NCI-H2081 treated with DMSO at 0.1 percent for 48 hours (cell line): ENCODE measurements at regions not wholly inside any gene's neighbourhood (a gene's known extent, or its start where the extent isn't known, plus 50 kb on each side); places are given as distances from the start of the nearest gene placed in this dataset.
"Not testable (repeated sequence)": the region's sequence is repeated elsewhere in the genome, so short reads cannot be mapped to it uniquely, and the experiment has no call there.

ENCODE experiments used
- DNase-seq: peaks from one replicate; lab custom pipeline; 2025; lab: John Stamatoyannopoulos, UW

- no peak for DNase-seq
Observed at GRCh38 chr4:148954011-148954749, 512.0 kb upstream of the NR3C2 start.

- DNase-seq = no peak
Observed at GRCh38 chr4:148951346-148951745, 509.1 kb upstream of the NR3C2 start.

DNA sequence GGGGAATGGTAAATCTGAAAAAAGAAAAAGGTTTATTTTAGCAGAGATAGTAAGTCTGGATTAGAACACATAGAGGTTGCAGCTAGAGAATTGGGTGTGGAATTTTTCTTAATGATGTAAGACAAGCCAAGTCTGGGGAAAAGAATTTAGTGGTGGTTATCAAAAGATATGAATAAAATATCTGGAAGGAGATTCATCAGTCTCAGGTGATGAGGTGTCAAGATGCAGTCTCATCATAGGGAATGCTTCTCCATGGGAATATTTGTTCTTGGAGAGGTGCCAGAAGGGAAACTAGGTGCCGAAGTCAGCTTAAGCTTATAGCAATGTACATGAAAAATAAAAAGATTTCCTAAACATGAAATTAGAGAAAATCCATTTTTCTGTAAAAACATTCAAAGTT, 504.1 kb upstream of the NR3C2 start:
- DNase-seq = no peak

GRCh38 chr4:148944839-148945219, 502.6 kb upstream of the NR3C2 start:
- no peak for DNase-seq

- no peak for DNase-seq
Observed at GRCh38 chr4:148944136-148944838, 502.1 kb upstream of the NR3C2 start.

DNA sequence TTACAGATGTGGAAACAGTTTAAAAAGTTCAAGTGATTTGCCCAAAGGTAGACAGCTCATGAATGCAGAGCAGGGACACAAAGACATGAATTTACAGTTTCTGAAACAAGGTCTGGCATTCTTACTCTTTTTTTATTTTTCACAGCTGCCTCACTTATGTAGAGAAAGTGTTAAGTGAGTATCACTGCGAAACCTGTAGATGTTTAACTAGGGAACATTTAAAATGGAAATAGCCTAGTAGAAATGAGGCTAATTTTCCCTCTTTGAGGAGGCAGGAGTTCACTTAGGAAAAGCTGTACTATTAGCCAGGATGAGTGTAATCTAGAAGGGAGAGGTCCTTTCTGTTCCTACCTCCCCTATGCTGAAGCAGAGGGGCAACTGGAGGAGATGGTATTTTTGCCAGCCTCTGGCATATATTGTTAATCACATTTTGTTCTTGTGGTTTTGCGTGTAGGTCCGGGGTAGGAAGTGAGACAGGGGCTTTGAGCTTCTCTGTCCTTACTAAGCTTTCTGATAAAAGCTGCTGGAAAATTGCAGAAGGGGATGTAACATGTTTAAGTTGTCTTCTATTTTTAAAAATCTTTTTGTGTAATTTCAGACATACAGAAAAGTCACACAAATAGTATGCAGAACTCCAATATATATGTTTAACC, 492.8 kb upstream of the NR3C2 start:
- DNase-seq = no peak

DNA sequence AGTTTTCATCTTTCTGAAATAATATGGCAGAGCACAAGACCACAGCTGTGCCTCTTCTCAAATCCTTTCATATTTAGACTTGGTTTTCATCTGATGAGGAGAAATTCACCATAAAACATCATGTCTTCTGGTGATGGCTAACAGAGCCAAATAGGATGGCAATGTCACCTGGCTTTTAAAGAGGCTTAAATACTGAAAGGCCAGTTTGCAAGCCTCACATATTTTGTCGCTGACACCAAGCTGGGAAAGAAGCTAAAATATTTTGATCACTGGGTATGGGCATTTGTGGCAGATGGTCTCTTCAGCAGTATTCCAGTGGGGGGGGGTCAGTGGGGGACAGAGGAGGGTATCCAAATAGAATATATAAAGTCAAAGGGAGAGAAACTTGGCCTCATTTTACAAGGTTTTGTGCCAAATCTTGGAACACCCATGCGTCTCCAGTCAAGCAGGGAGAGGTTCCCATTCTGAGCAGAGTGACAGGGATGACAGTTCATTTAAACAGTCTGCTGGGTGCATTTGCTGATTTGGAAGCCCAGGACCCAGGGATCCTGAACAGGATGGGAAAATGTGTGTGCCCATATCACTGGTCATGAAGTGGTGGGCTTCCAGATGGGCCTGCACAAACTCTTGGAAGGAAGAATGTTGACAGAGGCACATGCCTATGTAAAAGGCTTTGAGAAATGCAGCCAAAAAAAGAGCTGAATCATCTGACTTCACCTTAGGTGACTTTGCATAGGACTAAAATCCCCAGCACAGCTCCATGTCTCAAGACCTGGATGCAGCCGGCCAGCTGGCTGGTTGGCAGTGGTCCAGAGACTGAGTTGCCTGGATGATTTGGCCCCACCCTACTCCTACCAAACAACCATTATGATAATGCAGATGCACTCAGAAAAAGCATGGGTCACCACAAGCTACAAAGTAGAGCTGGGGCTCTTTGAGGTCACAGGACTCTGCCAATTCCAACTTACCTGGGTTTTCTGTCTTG, 484.4 kb upstream of the NR3C2 start:
- no peak for DNase-seq

DNA sequence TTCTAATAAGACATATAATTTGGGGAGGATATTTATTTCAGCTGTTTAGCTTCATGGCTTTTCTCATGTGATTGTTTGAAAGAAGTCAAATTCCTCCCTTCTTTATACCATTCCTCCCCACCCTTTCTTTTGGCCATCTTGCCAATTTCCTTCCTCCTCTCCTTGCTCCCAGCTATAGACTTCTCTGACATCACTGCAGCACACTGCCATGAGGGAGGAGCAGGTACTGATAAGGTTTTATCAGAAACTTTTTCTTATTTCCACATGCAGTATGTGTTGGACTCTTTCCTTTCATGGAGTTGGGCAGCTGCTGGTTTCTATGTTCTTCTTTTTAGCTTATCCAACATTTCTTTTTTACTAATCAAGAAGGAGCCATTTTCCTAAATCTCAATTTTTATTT, 481.7 kb upstream of the NR3C2 start:
- DNase-seq = no peak

- DNase-seq = no peak
Observed at GRCh38 chr4:148922497-148922896, 480.3 kb upstream of the NR3C2 start.

GRCh38 chr4:148914734-148915133, 472.5 kb upstream of the NR3C2 start:
- DNase-seq = no peak

DNA sequence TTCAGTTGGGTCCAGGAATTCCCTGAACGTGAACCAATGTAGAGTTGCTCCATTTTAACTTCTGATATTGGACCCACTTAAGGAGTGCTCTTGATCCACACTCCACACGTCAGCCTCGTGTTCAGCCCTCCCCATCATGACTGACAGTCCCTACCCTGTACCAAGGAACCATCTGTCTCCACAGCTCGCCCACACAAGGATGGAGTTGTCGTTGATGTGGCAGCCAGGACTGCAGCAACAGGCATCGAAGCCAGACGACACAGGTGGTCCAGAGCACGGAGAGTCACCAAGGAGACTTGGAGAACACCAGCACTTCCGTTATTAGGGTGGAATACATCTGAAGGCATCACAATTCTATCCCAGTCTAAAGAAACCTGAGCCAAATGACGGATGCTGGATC, 472.1 kb upstream of the NR3C2 start:
- DNase-seq = no peak

DNA sequence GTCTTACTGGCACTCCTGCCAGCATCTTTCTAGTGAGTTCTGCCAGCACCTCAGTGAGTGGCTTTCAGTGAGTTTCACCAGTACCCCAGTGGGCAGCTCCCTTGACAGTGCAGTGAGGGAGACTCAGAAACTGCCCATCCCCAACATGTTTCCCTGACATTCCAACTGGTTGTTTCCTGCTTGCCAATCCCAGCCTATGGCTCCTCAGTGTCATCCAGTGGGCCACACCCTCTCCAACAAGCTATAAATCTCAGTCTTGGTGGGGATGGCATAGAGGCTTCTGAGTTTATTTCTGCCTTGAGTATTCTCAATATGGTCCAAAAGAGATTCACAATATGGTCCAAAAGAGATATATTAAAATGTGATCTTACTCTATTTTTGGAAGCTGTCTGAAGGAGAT, 461.2 kb upstream of the NR3C2 start:
- no peak for DNase-seq

GRCh38 chr4:148901075-148901705, 459.0 kb upstream of the NR3C2 start:
- DNase-seq = no peak

DNA sequence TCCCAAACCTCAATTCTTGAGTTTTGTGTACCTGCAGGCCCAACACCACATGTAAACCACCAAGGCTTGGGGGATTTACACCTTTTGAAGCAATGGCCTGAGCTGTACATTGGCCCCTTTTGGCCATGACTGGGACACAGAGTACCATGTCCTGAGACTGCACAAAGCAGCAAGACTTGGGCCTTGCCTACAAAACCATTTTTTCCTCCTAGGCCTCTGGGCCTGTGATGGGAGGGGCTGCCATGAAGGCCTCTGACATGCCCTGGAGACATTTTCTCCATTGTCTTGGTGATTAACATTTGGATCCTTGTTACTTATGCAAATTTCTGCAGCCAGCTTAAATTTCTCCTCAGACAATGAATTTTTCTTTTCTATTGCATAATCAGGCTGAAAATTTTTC, 455.9 kb upstream of the NR3C2 start:
- not testable (repeated sequence) for DNase-seq

DNA sequence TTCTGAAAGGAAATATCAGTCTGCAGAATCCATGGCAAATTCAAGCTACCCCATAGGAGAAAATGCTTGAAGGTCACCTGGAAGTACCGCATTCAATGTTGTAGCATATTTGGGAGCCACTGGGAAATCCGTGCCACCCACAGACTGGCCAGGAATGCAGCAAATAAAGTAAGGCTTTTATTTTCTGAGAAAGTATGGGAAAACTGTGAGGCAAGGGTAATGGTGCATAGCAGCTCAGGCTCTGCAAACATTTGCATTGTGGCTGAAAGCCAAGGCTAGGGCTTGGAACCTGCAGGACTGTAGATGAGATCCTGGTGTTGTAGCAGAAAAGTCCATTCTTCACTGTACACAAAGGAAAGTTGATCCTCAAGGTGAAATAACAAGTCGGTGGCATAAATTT, 450.9 kb upstream of the NR3C2 start:
- DNase-seq = no peak

DNA sequence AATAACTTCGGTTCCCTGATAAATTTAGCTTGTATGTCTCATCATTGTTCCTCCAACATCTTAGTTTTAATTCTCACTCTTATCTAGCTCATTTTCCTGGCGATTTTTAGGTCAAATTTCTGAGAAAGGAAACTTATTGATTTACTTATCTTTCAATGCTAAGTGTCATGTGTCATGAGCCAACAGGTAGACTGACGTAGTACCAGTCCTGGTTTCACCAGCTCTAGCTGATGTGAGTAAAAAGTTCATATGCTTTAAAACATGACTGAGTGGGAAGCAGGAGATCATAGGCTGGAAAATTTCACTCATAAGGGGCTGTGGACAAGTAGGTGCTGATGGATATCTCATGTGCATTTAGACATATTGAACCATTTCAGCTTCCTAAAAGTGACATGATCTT, 441.7 kb upstream of the NR3C2 start:
- no peak for DNase-seq

- no peak for DNase-seq
Observed at GRCh38 chr4:148883435-148883834, 441.2 kb upstream of the NR3C2 start.

DNA sequence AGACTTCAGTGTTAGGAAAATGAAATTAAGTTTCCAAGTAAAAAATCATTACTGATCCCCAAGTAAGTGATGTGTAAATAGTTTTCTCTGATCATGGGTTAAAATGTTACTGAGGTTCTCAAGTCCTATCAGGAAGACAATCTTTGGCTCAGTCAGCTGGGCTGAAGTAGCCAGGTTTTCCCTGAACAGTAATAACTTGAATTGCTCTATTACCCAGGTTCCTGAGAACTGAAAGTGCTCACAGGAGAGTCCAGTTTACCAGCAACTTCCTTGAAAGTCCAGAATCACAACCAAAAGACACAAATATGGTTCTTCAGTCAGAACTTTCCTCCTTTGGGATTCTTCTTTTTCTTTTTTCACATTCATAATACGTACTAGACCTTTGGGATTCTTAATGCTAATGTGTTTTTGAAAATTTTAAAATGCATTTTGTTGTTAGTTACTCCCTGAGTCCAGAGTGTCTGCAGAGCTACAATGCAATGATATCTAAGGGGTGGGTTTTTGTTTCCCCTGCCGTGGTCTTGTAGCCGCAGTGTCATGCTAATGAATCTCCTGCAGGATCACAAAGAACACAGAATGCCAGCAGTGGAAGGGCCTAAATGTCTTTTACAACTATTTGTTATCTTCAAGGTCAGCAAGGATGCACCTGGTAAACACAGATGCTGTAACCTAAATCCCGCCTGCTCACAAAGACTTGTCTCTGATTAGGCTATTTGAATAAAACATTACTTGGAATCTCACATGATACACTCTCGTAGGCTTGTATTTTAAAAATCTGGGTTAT, 439.8 kb upstream of the NR3C2 start:
- no peak for DNase-seq

DNA sequence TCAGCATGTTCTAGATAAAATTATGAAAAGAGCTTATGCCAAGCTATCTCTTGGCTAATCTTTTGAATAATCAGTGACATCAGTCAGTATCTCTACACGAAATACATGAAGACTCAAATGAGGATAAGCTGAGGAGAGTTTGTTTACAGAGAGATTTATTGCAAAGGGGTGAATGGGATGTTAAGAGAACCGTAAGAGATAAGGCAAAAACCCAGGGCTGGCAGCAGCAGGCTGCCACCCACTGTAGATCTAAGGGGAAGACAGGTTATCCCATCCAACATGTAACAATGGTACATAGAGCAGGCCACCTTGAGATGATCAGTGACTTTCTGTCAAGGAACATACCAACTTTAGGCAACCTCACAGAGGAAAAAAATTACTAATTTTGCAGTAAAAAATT, 432.1 kb upstream of the NR3C2 start:
- DNase-seq = no peak

- no peak for DNase-seq
Observed at GRCh38 chr4:148868191-148868590, 426.0 kb upstream of the NR3C2 start.

DNA sequence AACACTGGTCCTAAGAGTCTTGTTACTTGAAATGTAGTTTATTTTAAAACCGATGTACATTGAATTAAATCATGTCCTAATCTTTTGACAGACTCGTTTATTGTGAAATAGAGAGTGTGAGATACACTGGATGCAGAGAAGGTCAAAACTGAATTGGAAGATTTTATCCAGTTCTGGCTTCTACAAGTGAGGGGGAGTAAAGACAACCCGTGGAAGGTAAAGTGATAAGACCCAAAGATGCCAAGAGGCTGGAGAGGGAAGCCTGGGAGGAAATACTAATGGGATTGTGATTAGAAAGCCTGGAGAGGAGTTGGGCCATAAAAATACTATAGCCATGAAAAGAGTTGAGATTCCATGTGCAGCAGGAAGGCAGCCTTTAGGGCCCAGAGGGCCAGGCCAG, 424.5 kb upstream of the NR3C2 start:
- no peak for DNase-seq
